ENCODE measurements at regions not wholly inside any gene's neighbourhood (a gene's known extent, or its start where the extent isn't known, plus 50 kb on each side); places are given as distances from the start of the nearest gene placed in this dataset.

DNA sequence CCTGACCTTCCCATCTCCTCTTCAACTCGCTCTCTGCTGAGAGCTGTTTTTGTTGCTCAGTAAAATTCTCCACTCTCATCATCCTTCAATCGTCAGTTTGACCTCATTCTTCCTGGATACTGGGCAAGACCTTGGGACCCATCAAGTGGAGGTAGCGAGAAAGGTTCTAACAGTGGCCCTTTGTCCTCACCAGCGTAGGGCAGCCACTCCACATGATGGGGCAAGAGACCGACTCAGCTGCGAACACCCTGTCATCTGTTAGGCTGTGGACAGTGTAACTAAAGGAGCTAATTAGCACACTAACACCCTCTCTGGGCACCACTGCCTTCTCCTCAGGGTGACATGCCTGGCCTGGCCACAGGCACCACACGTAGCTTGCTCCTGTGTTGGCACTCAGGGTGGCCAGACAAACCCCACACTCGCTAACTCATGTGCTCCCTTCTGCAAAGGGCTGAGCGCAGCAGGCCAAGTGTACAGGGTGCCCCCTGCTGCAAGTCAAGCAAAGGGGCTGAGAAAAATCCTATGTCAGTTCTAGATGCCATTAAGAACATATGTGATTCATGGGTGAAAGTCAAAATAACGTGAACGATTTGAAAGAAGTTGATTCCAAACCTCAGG lies 1216.0 kb downstream of the SLITRK5 start (continued):
- TF ChIP-seq ZNF747 (tag by site-specific recombination; IDR thresholded peaks at IDR 0.05) (no peak), ZNF501 (tag by site-specific recombination; IDR thresholded peaks at IDR 0.05) (no peak), ZNF843 (tag by site-specific recombination; IDR thresholded peaks at IDR 0.05) (no peak), ZNF792 (tag by site-specific recombination; IDR thresholded peaks at IDR 0.05) (no peak)

DNA sequence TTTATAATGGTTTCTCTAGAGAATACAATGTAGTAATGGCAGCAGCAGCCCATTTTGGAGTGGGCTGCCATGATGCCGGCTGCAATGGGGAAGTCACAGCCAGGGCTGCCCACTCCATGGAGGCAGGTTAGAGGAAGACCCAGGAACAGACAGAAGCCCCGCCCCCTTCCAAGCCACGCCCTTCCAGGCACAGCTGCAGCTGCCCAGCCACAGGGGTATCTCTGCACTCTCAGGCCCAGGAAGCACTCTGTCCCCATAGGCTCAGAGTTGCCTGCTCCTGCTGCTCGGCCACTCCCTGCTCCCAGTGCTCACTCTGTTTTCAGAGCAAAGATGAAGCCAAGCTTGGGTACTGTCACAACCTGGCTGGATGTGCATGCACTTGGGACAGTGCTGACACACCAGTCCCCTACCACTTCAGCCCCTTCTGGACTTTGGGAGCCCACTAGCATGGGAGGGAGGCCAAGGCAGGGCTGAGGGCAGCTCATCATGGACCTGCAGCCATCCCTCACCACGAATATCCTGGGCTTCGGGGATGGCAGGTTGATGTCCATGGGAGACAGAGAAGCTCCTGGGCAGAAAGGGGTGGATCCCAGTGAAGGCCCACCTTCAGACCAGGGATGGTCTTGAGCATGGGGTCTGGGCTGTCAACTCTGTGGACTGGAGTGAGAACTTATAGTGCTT lies 1224.2 kb downstream of the SLITRK5 start:
- ChIA-PET POLR2A (no interaction called here), CTCF (no interaction called here)
- H3K9me3 ChIP-seq (ENCODE audit: control insufficient read depth, insufficient read depth, low read depth, low read length) = no peaks in the 10 kb centered on the region
- no peaks in the 10 kb centered on the region for H3K4me1 ChIP-seq (ENCODE audit: control insufficient read depth, insufficient read depth, low read length)
- H3K4me3 ChIP-seq (ENCODE audit: low read depth, low read length) = no peak overlapping the region
- no peaks in the 10 kb centered on the region for H3K36me3 ChIP-seq (ENCODE audit: control insufficient read depth in 2 of 2, insufficient read depth in 1 of 2, low read length in 2 of 2)
- no peak for TF ChIP-seq KLF16 (tag by site-specific recombination; IDR thresholded peaks at IDR 0.05)
- TF ChIP-seq, protein P1, sequence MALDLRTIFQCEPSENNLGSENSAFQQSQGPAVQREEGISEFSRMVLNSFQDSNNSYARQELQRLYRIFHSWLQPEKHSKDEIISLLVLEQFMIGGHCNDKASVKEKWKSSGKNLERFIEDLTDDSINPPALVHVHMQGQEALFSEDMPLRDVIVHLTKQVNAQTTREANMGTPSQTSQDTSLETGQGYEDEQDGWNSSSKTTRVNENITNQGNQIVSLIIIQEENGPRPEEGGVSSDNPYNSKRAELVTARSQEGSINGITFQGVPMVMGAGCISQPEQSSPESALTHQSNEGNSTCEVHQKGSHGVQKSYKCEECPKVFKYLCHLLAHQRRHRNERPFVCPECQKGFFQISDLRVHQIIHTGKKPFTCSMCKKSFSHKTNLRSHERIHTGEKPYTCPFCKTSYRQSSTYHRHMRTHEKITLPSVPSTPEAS (tag by site-specific recombination; IDR thresholded peaks at IDR 0.05) = no peak
- no peak for TF ChIP-seq ZNF239 (tag by site-specific recombination; IDR thresholded peaks at IDR 0.05)
- TF ChIP-seq GFI1B (tag by site-specific recombination; IDR thresholded peaks at IDR 0.05) = no peak
- TF ChIP-seq ZNF132 (tag by site-specific recombination; IDR thresholded peaks at IDR 0.05; ENCODE audit: borderline replicate concordance) = no peak
- TF ChIP-seq, protein P2, sequence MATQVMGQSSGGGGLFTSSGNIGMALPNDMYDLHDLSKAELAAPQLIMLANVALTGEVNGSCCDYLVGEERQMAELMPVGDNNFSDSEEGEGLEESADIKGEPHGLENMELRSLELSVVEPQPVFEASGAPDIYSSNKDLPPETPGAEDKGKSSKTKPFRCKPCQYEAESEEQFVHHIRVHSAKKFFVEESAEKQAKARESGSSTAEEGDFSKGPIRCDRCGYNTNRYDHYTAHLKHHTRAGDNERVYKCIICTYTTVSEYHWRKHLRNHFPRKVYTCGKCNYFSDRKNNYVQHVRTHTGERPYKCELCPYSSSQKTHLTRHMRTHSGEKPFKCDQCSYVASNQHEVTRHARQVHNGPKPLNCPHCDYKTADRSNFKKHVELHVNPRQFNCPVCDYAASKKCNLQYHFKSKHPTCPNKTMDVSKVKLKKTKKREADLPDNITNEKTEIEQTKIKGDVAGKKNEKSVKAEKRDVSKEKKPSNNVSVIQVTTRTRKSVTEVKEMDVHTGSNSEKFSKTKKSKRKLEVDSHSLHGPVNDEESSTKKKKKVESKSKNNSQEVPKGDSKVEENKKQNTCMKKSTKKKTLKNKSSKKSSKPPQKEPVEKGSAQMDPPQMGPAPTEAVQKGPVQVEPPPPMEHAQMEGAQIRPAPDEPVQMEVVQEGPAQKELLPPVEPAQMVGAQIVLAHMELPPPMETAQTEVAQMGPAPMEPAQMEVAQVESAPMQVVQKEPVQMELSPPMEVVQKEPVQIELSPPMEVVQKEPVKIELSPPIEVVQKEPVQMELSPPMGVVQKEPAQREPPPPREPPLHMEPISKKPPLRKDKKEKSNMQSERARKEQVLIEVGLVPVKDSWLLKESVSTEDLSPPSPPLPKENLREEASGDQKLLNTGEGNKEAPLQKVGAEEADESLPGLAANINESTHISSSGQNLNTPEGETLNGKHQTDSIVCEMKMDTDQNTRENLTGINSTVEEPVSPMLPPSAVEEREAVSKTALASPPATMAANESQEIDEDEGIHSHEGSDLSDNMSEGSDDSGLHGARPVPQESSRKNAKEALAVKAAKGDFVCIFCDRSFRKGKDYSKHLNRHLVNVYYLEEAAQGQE (tag by site-specific recombination; IDR thresholded peaks at IDR 0.05) = no peak
- no peak for TF ChIP-seq ZNF701 (tag by site-specific recombination; IDR thresholded peaks at IDR 0.05)
- no peak for TF ChIP-seq ZNF19 (tag by site-specific recombination; IDR thresholded peaks at IDR 0.05; ENCODE audit: low read depth)
- no peak for TF ChIP-seq ZNF423 (tag by site-specific recombination; IDR thresholded peaks at IDR 0.05)
- TF ChIP-seq, protein P3, sequence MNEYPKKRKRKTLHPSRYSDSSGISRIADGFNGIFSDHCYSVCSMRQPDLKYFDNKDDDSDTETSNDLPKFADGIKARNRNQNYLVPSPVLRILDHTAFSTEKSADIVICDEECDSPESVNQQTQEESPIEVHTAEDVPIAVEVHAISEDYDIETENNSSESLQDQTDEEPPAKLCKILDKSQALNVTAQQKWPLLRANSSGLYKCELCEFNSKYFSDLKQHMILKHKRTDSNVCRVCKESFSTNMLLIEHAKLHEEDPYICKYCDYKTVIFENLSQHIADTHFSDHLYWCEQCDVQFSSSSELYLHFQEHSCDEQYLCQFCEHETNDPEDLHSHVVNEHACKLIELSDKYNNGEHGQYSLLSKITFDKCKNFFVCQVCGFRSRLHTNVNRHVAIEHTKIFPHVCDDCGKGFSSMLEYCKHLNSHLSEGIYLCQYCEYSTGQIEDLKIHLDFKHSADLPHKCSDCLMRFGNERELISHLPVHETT (tag by site-specific recombination; IDR thresholded peaks at IDR 0.05) = no peak
- TF ChIP-seq FEZF1 (tag by site-specific recombination; IDR thresholded peaks at IDR 0.05) = no peak
- TF ChIP-seq OVOL3 (tag by site-specific recombination; IDR thresholded peaks at IDR 0.05) = no peak
- TF ChIP-seq ZNF311 (tag by site-specific recombination; IDR thresholded peaks at IDR 0.05; ENCODE audit: borderline replicate concordance) = no peak
- TF ChIP-seq ZNF629 (tag by site-specific recombination; IDR thresholded peaks at IDR 0.05) = no peak
- TF ChIP-seq, protein P4, sequence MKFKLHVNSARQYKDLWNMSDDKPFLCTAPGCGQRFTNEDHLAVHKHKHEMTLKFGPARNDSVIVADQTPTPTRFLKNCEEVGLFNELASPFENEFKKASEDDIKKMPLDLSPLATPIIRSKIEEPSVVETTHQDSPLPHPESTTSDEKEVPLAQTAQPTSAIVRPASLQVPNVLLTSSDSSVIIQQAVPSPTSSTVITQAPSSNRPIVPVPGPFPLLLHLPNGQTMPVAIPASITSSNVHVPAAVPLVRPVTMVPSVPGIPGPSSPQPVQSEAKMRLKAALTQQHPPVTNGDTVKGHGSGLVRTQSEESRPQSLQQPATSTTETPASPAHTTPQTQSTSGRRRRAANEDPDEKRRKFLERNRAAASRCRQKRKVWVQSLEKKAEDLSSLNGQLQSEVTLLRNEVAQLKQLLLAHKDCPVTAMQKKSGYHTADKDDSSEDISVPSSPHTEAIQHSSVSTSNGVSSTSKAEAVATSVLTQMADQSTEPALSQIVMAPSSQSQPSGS (tag by site-specific recombination; IDR thresholded peaks at IDR 0.05; ENCODE audit: low read depth) = no peak
- no peak overlapping the region for H3K27ac ChIP-seq (ENCODE audit: extremely low read depth, low read depth, low read length)

All from HEK293 (cell line).